SK-N-SH treated with all-trans-retinoic acid at 6 μM for 48 hours (cell line): ENCODE measurements at regions not wholly inside any gene's neighbourhood (a gene's known extent, or its start where the extent isn't known, plus 50 kb on each side); places are given as distances from the start of the nearest gene placed in this dataset.

Experiments used
- PATZ1 ChIP-seq: fragments of 250-450 bp; sonication (Bioruptor Pico); IDR thresholded peaks from 2 replicates; pipeline ENCODE4 v1.8.0; 2020; ENCODE audit warnings: mild to moderate bottlenecking, moderate library complexity, borderline replicate concordance
- POU6F1 ChIP-seq: fragments of 250-450 bp; sonication (Bioruptor Pico); IDR thresholded peaks from 2 replicates; pipeline ENCODE4 v1.8.0; 2021; ENCODE audit warnings: low read depth, mild to moderate bottlenecking, moderate library complexity, borderline replicate concordance
- TOX ChIP-seq: fragments of 250-450 bp; sonication (Bioruptor Pico); IDR thresholded peaks from 2 replicates; pipeline ENCODE4 v1.8.0; 2021; ENCODE audit warnings: mild to moderate bottlenecking, moderate library complexity, borderline replicate concordance
- ZC3H10 ChIP-seq: fragments of 250-450 bp; sonication (Bioruptor Pico); IDR thresholded peaks from 2 replicates; pipeline ENCODE4 v1.5.1; 2021; ENCODE audit warnings: mild to moderate bottlenecking, moderate library complexity
- ZNF70 ChIP-seq: fragments of 450-650 bp; formaldehyde crosslinking; IDR thresholded peaks from 2 replicates; pipeline ENCODE4 v1.5.0; 2020; ENCODE audit warnings: mild to moderate bottlenecking, moderate library complexity
- TF ChIP-seq, protein P1 (sequence below): fragments of 250-450 bp; sonication (Bioruptor Pico); IDR thresholded peaks from 2 replicates; pipeline ENCODE4 v1.5.1; 2020; ENCODE audit warnings: low read depth, mild to moderate bottlenecking, moderate library complexity

DNA sequence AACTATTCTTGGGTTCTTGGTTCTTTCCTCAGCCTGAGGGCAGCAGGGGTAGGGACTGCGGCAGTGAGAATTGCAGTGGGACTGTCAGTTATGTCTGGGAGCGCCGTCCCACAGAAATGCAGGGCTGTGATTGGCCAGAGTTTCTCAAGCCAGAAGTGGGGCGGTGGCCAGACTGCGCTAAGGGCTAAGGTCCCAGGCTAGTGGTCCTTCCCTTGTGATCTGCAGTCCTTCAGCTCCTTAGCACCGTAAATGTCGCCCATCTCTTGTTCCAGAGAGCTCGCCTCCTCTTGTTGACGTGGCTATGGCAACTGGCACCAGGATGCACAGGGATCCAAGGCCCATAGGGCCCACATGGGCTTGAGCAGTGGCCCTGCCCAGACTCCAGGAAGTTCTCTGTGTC, 223.5 kb downstream of the GRIA2 start:
- TF ChIP-seq ZC3H10 (CRISPR knock-in tag) (no peak), PATZ1 (CRISPR knock-in tag) (no peak), ZNF70 (CRISPR knock-in tag) (no peak), TOX (CRISPR knock-in tag) (no peak), POU6F1 (CRISPR knock-in tag) (no peak)
- TF ChIP-seq, protein P1, sequence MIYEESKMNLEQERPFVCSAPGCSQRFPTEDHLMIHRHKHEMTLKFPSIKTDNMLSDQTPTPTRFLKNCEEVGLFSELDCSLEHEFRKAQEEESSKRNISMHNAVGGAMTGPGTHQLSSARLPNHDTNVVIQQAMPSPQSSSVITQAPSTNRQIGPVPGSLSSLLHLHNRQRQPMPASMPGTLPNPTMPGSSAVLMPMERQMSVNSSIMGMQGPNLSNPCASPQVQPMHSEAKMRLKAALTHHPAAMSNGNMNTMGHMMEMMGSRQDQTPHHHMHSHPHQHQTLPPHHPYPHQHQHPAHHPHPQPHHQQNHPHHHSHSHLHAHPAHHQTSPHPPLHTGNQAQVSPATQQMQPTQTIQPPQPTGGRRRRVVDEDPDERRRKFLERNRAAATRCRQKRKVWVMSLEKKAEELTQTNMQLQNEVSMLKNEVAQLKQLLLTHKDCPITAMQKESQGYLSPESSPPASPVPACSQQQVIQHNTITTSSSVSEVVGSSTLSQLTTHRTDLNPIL (CRISPR knock-in tag) = no peak
